Spleen (tissue), 7 donors: ENCODE measurements at regions not wholly inside any gene's neighbourhood (a gene's known extent, or its start where the extent isn't known, plus 50 kb on each side); places are given as distances from the start of the nearest gene placed in this dataset.

ENCODE experiments used
- POLR2AphosphoS5 ChIP-seq, 3 donors: sonication (generic); formaldehyde crosslinking; IDR thresholded peaks; one replicate each; pipeline ENCODE4 v1.5.1; 2017; ENCODE audit warnings: antibody characterized with exemption in 3 of 3
- TF ChIP-seq, protein P1 (sequence below), 11 experiments: fragments of 200-600 bp in 7 of 11; fragments of 450-650 bp in 4 of 11; sonication (generic) in 4 of 11; IDR thresholded peaks in 8 of 11; conservative IDR thresholded peaks in 3 of 11; 1 replicate in 7 of 11; 2 replicates in 4 of 11; pipeline versions ENCODE4 v1.4.0 to v1.8.0; 2016 to 2021; ENCODE audit warnings: antibody characterized with exemption in 11 of 11, inconsistent platforms in 4 of 11, mild to moderate bottlenecking in 1 of 11
- donor health status: DM: no; HTN: no; CAD: no; lungs with moderate emphysema.
- donor health status: DM: no; HTN: no; CAD: no.
- donor health status: DM: no; HTN: no; CAD: no.

DNA sequence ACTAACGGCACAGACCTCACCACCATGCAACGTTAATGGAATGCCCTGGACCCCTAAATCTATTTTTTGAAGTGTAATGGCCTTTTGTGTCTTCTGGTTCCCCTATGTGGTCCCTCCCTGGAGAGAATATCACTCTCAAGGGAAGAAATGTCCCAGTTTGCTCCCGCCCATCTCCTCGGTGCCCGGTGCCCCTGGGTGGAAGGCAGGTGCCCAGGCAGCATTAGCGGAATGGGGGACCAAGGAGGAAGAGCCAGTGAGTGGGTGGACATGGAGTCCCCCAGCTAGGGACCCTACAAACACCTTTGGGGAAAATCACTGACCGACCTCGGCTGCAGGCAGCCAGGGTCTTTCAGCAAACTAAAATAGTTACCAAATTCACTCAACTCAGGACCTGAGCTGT is 212.1 kb upstream of the RTL1 start:
- TF ChIP-seq, protein P1, sequence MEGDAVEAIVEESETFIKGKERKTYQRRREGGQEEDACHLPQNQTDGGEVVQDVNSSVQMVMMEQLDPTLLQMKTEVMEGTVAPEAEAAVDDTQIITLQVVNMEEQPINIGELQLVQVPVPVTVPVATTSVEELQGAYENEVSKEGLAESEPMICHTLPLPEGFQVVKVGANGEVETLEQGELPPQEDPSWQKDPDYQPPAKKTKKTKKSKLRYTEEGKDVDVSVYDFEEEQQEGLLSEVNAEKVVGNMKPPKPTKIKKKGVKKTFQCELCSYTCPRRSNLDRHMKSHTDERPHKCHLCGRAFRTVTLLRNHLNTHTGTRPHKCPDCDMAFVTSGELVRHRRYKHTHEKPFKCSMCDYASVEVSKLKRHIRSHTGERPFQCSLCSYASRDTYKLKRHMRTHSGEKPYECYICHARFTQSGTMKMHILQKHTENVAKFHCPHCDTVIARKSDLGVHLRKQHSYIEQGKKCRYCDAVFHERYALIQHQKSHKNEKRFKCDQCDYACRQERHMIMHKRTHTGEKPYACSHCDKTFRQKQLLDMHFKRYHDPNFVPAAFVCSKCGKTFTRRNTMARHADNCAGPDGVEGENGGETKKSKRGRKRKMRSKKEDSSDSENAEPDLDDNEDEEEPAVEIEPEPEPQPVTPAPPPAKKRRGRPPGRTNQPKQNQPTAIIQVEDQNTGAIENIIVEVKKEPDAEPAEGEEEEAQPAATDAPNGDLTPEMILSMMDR (IDR thresholded peaks at IDR 0.05 in 8 of 11, conservative IDR thresholded peaks at IDR 0.05 in 3 of 11), result no peak
- TF ChIP-seq POLR2AphosphoS5 (IDR thresholded peaks at IDR 0.05), result no peak
